Natural killer cell treated with Interleukin-12 subunit alpha and Interleukin-12 subunit beta and Interleukin-15 and Interleukin-18, amount 100 ng/mL, for 72 hours (primary cell): ENCODE measurements at regions not wholly inside any gene's neighbourhood (a gene's known extent, or its start where the extent isn't known, plus 50 kb on each side); places are given as distances from the start of the nearest gene placed in this dataset.
"Not testable (repeated sequence)": the region's sequence is repeated elsewhere in the genome, so short reads cannot be mapped to it uniquely, and the experiment has no call there.

Experiments
- ATAC-seq, 2 donors: fragments of 150-1000 bp; cut with Tn5 transposase in 1 of 2; sonication (Bioruptor Pico), chemical (Tn5 transposase) in 1 of 2; 2 replicates each; pipeline ENCODE4 v1.10.0; 2021
- DNase-seq: peaks from one replicate; pipeline ENCODE4 v3.0.0; 2022; ENCODE audit warnings: low spot score
- H3K27ac Mint-ChIP-seq, 2 donors: 1 replicate in 1 of 2; 2 replicates in 1 of 2; pipeline ENCODE4 v1.8.0; 2022; ENCODE audit warnings: mixed read lengths in 2 of 2, mild to moderate bottlenecking in 1 of 2, moderate library complexity in 1 of 2
- H3K27me3 Mint-ChIP-seq, 2 donors: 1 replicate in 1 of 2; 2 replicates in 1 of 2; pipeline ENCODE4 v1.8.0; 2022; ENCODE audit warnings: mixed read lengths in 2 of 2
- H3K36me3 Mint-ChIP-seq: one replicate; pipeline ENCODE4 v1.8.0; 2022; ENCODE audit warnings: mixed read lengths
- H3K4me1 Mint-ChIP-seq, 2 donors: 1 replicate in 1 of 2; 2 replicates in 1 of 2; pipeline ENCODE4 v1.8.0; 2022; ENCODE audit warnings: low read depth in 2 of 2, mixed read lengths in 2 of 2, mild to moderate bottlenecking in 1 of 2
- H3K4me3 Mint-ChIP-seq: one replicate; pipeline ENCODE4 v1.8.0; 2022; ENCODE audit warnings: mixed read lengths
- H3K9me3 Mint-ChIP-seq: 2 replicates; pipeline ENCODE4 v1.8.0; 2022; ENCODE audit warnings: mixed read lengths

DNA sequence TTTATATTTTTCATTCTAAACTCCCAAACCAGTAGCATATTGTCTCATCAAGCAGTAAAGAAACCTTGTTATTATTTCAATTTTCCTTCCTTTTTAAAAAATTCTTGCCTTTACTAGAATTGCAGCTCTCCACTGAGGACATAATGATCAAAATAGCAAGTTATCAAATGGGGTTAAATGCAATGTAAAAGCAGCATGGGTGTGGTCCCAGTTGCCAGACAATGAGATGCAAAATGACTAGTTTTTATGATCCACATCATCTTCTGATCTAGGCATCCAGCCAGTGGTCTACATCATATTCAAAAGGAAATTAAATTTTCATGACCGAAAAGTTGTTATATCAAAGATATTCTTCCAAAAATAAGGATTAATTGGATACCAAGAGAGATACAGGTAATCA is 427.9 kb upstream of the SMIM31 start:
- H3K36me3 Mint-ChIP-seq = peaks cover 5% of the 10 kb centered on the region
- no peak overlapping the region for H3K4me3 Mint-ChIP-seq
- no peak for DNase-seq
- ATAC-seq = no peak
- H3K4me1 Mint-ChIP-seq = no peaks in the 10 kb centered on the region
- no peaks in the 10 kb centered on the region for H3K27me3 Mint-ChIP-seq
- no peak overlapping the region for H3K27ac Mint-ChIP-seq
- H3K9me3 Mint-ChIP-seq = peaks cover 7% of the 10 kb centered on the region

DNA sequence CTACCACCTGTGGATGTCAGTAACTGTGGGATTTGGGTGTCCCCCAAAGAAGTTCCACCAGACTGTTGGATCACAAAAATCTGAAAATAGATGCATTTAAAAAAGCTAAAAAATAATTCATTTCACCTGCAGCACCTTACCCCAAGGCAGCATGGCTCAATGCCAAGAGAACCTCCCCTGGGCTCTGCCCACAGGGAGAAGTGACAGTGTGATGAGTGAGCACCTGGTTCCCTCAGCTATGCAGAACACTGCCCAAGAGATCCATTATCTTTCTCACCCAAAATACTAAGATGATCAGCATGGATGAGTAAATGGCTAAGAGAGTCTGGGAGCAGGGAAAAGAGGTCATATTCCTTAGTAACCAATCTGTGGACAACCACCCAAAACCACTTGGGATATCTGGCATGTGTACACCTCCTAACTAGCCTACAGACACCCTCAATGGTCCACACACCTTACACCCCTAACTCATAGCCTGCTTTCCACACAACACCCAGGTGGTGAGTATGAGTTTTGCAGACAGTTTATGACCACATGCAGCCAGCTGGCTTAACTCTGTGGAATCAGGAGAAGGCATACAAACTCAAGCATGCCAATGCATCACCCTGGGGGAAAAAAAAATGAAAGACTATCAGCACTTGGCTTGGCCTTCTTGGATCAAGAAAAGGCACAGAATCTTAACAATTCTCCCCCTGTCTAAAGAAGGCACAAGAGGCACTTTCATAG is 416.5 kb upstream of the SMIM31 start:
- Mint-ChIP-seq H3K36me3 (peaks cover 4% of the 10 kb centered on the region), H3K9me3 (peaks cover 13% of the 10 kb centered on the region), H3K27me3 (no peaks in the 10 kb centered on the region), H3K4me1 (no peaks in the 10 kb centered on the region), H3K4me3 (no peak overlapping the region), H3K27ac (no peak overlapping the region)
- ATAC-seq (no peak), DNase-seq (no peak)

DNA sequence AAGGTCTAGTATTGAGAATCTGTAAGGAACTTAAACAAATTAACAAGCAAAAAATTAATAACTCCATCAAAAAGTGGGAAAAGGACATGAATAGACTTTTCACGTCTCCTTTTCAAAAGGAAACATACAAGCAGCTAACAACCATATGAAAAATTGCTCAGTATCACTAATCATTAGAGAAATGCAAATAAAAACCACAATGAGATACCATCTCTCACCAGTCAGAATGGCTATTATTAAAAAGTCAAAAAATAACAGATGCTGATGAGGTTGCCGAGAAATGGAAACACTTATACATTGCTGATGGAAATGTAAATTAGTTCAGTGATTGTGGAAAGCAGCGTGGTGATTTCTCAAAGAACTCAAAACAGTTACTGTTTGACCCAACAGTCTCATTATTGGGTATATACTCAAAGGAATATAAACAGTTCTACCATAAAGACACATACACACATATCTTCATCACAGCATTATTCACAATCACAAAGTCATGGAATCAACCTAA is 410.4 kb upstream of the SMIM31 start:
- H3K27ac Mint-ChIP-seq = no peak overlapping the region
- peaks cover 10% of the 10 kb centered on the region for H3K9me3 Mint-ChIP-seq
- no peaks in the 10 kb centered on the region for H3K27me3 Mint-ChIP-seq
- H3K4me3 Mint-ChIP-seq = no peak overlapping the region
- H3K4me1 Mint-ChIP-seq = no peaks in the 10 kb centered on the region
- DNase-seq (no peak), ATAC-seq (no peak)
- no peaks in the 10 kb centered on the region for H3K36me3 Mint-ChIP-seq

DNA sequence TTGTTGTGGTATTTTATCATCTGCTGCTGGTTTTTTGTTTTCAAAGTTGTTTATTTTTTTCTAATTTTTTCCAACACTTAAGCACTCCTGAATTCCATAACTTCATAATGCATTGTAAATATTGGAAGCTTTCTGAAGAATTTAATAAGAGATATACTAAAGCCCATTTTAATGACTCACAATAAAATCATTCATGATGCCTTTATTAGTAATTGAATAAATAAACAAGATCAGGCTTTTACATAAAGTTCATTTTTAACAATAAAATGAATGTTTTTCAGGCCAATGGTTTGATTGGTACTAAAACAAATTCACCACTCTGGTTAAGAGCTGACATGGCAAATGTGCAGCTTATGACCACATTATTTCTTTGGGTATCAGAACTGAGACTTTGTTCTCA is 408.2 kb upstream of the SMIM31 start:
- ATAC-seq = no peak
- Mint-ChIP-seq H3K4me3 (no peak overlapping the region), H3K27me3 (no peaks in the 10 kb centered on the region), H3K27ac (no peak overlapping the region), H3K4me1 (no peaks in the 10 kb centered on the region), H3K36me3 (no peaks in the 10 kb centered on the region), H3K9me3 (peaks cover 14% of the 10 kb centered on the region)
- DNase-seq = no peak

DNA sequence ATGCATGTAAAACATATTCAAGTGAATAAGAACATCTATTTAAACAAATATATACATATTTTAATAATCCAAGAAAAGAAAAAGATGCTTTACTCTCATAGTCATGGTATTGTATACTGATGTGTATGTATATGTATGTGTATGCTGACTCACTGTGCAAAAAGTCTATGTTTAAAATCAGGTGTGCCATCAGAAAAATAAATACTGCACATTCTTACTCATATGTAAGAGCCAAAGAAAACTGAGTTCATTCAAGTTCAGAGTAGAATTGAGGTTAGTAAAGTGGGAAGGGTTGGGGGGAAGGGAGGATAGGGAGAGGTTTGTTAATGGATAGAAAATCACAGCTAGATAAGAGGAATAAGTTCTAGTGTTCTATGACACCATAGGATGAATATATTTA is 403.9 kb upstream of the SMIM31 start:
- ATAC-seq (no peak), DNase-seq (no peak)
- Mint-ChIP-seq H3K27ac (no peak overlapping the region), H3K27me3 (no peaks in the 10 kb centered on the region), H3K4me1 (no peaks in the 10 kb centered on the region), H3K9me3 (peaks cover 6% of the 10 kb centered on the region), H3K36me3 (no peaks in the 10 kb centered on the region), H3K4me3 (no peak overlapping the region)

DNA sequence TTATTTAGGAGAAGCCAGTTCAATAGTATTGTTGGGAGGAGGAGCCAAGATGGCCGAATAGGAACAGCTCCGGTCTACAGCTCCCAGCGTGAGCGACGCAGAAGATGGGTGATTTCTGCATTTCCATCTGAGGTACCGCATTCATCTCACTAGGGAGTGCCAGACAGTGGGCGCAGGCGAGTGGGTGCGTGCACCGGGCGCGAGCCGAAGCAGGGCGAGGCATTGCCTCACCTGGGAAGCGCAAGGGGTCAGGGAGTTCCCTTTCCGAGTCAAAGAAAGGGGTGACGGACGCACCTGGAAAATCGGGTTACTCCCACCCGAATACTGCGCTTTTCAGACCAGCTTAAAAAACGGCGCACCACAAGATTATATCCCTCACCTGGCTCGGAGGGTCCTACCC is 403.2 kb upstream of the SMIM31 start:
- not testable (repeated sequence) for DNase-seq, H3K4me1 Mint-ChIP-seq, H3K27me3 Mint-ChIP-seq, H3K27ac Mint-ChIP-seq, ATAC-seq, H3K9me3 Mint-ChIP-seq, H3K36me3 Mint-ChIP-seq, H3K4me3 Mint-ChIP-seq

DNA sequence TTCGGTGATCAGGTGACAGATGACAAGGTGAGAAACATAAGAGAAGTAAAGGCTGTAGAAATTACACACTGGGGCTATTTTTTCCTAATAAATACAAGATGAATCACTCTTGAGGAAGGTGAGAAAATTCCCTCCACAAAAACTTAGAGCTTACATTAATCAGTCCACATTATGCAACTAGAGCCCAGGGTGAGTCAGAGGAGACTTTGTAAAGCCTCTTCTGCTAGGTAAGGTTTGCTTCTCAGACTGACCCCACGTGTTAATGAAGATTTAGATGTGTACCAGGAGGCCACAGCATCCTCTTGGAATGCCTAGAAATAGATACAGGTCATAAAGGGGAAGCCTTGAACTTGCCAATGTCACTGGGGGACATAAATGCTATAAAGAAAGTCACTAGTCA is 396.0 kb upstream of the SMIM31 start:
- Mint-ChIP-seq H3K27me3 (no peaks in the 10 kb centered on the region), H3K9me3 (peaks cover 10% of the 10 kb centered on the region), H3K4me1 (no peaks in the 10 kb centered on the region), H3K27ac (no peak overlapping the region), H3K4me3 (no peak overlapping the region), H3K36me3 (no peaks in the 10 kb centered on the region)
- DNase-seq = no peak
- no peak for ATAC-seq

DNA sequence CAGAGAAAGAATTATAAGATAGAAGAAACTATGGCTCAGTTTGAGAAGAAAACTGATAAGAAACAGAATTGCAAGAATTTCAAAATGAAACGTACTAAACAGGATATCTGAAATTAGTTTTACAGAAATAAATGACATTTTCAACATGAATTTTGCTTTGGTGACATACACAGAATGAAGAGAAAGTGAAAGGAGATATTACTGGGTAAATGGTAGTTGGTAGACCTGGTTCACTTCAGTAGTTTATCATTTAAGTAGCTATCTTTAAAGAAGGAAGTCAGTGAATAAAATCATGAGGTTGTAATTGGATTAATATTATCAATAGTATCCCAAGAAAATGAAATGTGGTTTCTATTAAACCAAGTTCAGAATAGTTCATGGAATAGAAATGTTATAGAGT is 395.5 kb upstream of the SMIM31 start:
- Mint-ChIP-seq H3K4me3 (no peak overlapping the region), H3K27ac (no peak overlapping the region), H3K27me3 (no peaks in the 10 kb centered on the region), H3K9me3 (peaks cover 10% of the 10 kb centered on the region), H3K36me3 (no peaks in the 10 kb centered on the region), H3K4me1 (no peaks in the 10 kb centered on the region)
- no peak for DNase-seq
- no peak for ATAC-seq

DNA sequence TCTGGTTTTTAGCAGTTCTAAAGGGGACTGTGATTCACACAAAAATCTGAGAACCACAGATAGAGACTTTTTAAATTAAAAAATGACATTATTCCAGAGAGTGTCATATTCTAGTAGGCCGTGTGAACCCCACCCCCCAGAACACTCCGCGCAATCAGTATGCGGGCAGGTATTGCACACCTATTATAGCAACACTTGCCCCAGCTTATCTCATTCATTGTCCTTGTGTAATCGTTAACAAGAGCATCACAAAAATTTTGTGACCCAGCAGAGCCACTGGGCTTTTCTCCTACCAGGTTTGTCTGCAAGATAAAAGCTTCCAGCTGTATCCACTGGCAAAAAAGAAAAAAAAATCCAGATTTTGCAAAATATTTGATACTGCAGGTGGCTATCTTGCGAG is 394.1 kb upstream of the SMIM31 start:
- Mint-ChIP-seq H3K36me3 (no peaks in the 10 kb centered on the region), H3K9me3 (peaks cover 10% of the 10 kb centered on the region), H3K4me1 (no peaks in the 10 kb centered on the region), H3K27ac (no peak overlapping the region), H3K27me3 (no peaks in the 10 kb centered on the region), H3K4me3 (no peak overlapping the region)
- DNase-seq (no peak), ATAC-seq (no peak)

DNA sequence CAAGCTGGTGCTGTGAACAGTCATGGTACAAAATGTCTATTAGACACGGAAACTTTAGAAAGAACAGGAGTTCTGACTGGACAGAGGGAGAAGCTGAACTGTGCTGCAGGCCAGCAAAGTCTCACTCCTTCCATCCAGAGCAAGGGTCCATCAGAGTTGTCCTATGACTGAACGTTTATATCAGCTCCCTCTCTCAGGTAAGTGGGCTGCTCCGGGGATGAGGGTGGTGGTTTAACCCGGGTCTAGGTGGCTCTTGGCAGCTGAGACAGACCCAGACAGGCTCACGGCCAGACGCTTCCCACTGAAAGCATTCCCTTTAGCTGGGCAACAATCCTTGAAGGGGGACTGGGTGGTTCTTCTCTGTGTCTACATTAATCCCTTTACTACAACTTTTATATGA is 385.0 kb upstream of the SMIM31 start:
- no peak overlapping the region for H3K4me3 Mint-ChIP-seq
- H3K9me3 Mint-ChIP-seq = peaks cover 3% of the 10 kb centered on the region
- H3K27ac Mint-ChIP-seq = no peak overlapping the region
- H3K4me1 Mint-ChIP-seq = no peaks in the 10 kb centered on the region
- no peaks in the 10 kb centered on the region for H3K27me3 Mint-ChIP-seq
- no peaks in the 10 kb centered on the region for H3K36me3 Mint-ChIP-seq
- ATAC-seq = no peak
- no peak for DNase-seq

DNA sequence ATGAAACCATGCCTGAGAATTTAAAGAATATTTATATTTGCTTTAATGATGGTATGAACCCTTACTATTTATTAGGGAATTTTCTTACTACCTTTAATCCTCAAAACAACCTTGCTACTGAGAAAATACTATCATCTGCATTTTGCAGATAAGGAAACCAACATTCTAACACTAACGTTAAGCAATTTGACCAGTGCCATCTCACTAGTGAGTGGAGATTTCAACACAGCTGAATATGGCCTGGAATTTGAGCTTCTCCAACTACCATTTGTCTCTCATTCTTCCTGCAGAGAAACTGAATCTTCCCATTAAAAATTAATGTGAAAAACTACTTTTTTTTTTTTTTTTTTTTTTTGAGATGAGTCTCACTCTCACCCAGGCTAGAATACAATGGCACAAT is 380.9 kb upstream of the SMIM31 start:
- no peak for DNase-seq
- Mint-ChIP-seq H3K27ac (no peak overlapping the region), H3K4me3 (no peak overlapping the region), H3K9me3 (peaks cover 6% of the 10 kb centered on the region), H3K36me3 (peaks cover 4% of the 10 kb centered on the region), H3K4me1 (no peaks in the 10 kb centered on the region), H3K27me3 (no peaks in the 10 kb centered on the region)
- no peak for ATAC-seq

DNA sequence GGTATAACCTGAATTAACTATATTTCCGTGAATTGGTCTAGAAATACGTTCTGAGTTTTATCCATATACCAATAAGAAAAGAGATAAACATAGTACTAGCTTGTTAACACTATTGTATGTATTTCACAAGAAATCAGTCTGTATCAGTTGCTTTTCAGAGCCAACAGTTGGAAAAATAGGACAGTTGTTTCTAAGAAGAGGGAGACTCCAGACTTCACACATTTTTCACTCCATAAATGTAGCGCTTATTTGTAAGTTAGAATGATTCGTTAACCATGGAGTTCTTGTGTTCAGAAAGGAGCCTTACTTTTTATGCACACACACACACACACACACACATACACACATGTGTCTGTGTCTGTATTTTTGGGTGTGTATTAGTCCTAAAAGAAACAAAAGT is 376.7 kb upstream of the SMIM31 start:
- peaks cover 3% of the 10 kb centered on the region for H3K9me3 Mint-ChIP-seq
- H3K4me3 Mint-ChIP-seq = no peak overlapping the region
- ATAC-seq (no peak), DNase-seq (no peak)
- H3K4me1 Mint-ChIP-seq = no peaks in the 10 kb centered on the region
- peaks cover 0 to 3% of the 10 kb centered on the region in 2 donors for H3K27me3 Mint-ChIP-seq
- H3K36me3 Mint-ChIP-seq = peaks cover 5% of the 10 kb centered on the region
- H3K27ac Mint-ChIP-seq = no peak overlapping the region

DNA sequence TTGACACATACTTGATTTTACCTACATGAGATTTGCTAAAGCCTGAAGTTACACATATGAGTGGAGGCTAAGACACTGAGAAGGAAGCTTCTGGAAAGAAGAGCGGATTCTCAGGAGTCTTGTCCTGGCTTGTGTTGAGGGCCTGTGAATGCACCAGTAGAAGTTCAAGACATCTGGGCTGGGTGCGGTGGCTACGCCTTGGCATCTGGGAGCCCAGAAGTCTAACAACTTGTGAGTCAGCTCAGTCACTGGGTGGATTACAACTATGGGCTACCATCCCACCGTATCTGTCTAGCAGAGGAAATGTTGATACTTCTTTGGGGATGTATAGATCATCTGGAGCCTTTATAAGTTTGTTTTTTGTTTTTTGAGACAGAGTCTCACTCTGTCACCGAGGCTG is 375.6 kb upstream of the SMIM31 start:
- ATAC-seq = no peak
- H3K9me3 Mint-ChIP-seq = peaks cover 3% of the 10 kb centered on the region
- H3K27ac Mint-ChIP-seq = no peak overlapping the region
- no peak for DNase-seq
- peaks cover 5% of the 10 kb centered on the region for H3K36me3 Mint-ChIP-seq
- H3K4me3 Mint-ChIP-seq = no peak overlapping the region
- H3K27me3 Mint-ChIP-seq = peaks cover 0 to 3% of the 10 kb centered on the region in 2 donors
- H3K4me1 Mint-ChIP-seq = no peaks in the 10 kb centered on the region

DNA sequence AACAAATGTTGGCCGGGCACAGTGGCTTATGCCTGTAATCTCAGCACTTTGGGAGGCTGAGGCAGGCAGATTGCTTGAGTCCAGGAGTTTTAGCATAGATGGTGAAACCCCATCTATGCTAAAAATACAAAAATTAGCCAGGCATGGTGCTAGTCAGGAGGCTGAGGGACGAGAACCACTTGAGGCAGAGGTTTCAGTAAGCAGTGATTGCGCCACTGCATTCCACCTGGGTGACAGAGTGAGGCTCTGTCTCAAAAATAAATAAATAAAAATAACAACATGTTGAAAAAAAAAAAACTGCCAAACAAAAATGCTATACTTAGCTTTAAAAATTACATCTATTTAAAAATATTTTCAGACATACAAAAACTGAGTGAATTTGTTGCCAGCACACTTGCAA is 374.2 kb upstream of the SMIM31 start:
- Mint-ChIP-seq H3K27me3 (peaks cover 0 to 3% of the 10 kb centered on the region in 2 donors), H3K36me3 (peaks cover 5% of the 10 kb centered on the region), H3K4me3 (no peak overlapping the region), H3K27ac (no peak overlapping the region), H3K4me1 (no peaks in the 10 kb centered on the region), H3K9me3 (peaks cover 3% of the 10 kb centered on the region)
- DNase-seq (no peak), ATAC-seq (no peak)

DNA sequence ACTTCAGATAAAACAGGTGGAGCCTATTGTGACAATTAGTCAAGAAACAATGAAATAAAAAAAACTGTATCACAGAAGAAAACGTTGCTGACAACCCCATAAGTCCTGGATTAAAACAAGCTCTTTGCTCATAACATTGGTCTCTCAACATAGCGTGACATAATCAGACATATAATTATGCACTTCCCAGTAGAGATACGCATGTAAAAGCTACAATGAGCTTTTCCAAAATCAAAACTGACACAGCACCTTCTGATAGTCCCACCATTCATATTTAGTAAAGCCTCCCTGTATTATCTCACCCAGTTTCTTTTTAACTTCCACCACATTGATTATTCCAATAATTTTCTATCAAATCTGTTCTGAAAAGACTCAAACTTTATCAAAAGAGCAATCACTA is 372.1 kb upstream of the SMIM31 start:
- peaks cover 5% of the 10 kb centered on the region for H3K36me3 Mint-ChIP-seq
- no peak for ATAC-seq
- DNase-seq = no peak
- no peaks in the 10 kb centered on the region for H3K4me1 Mint-ChIP-seq
- peaks cover 0 to 3% of the 10 kb centered on the region in 2 donors for H3K27me3 Mint-ChIP-seq
- no peak overlapping the region for H3K27ac Mint-ChIP-seq
- no peak overlapping the region for H3K4me3 Mint-ChIP-seq
- H3K9me3 Mint-ChIP-seq = no peaks in the 10 kb centered on the region
